ENCODE measurements at regions not wholly inside any gene's neighbourhood (a gene's known extent, or its start where the extent isn't known, plus 50 kb on each side); places are given as distances from the start of the nearest gene placed in this dataset.

- H3K14ac ChIP-seq (ENCODE audit: insufficient read length): no peak overlapping the region
These were observed 137.0 kb upstream of the TNFAIP3 start for GRCh38 chr6:137729866-137730629.

More at GRCh38 chr6:137729866-137730629, 137.0 kb upstream of the TNFAIP3 start:
- Histone ChIP-seq H2BK15ac (ENCODE audit: low read length) (no peak overlapping the region), H3K36me3 (ENCODE audit: control insufficient read depth in 2 of 4, insufficient read depth in 4 of 4, low read length in 3 of 4) (no peaks in the 10 kb centered on the region), H3K23me2 (ENCODE audit: low read depth, low read length) (no peaks in the 10 kb centered on the region), H2BK20ac (ENCODE audit: low read length) (no peak overlapping the region), H2BK12ac (ENCODE audit: low read depth, low read length) (no peak overlapping the region), H3K27me3 (replicated peaks in 1 of 4; ENCODE audit: control insufficient read depth in 3 of 4, extremely low read depth in 1 of 4, insufficient read depth in 3 of 4, low read length in 3 of 4) (no peaks in the 10 kb centered on the region; a peak in 1 of 7 replicates), H2AK5ac (ENCODE audit: low read depth, low read length) (no peak overlapping the region), H3K27ac (ENCODE audit: low read depth, low read length) (no peak overlapping the region), H3K79me1 (ENCODE audit: low read depth, low read length) (no peaks in the 10 kb centered on the region), H2BK5ac (ENCODE audit: low read depth, low read length) (no peak overlapping the region), H3K79me2 (ENCODE audit: control insufficient read depth in 1 of 2, insufficient read depth in 2 of 2, low read length in 2 of 2) (no peaks in the 10 kb centered on the region), H2AFZ (ENCODE audit: low read length) (no peak overlapping the region), H3K9ac (replicated peaks in 1 of 4; ENCODE audit: extremely low read depth in 1 of 4, low read depth in 3 of 4, low read length in 3 of 4) (no peak overlapping the region), H4K91ac (replicated peaks; ENCODE audit: insufficient read length, low read length) (no peak overlapping the region), H4K20me1 (replicated peaks in 1 of 2; ENCODE audit: control insufficient read depth in 1 of 2, insufficient read depth in 2 of 2, low read length in 2 of 2) (no peaks in the 10 kb centered on the region), H4K5ac (ENCODE audit: insufficient read length, low read depth, low read length) (no peak overlapping the region), H3K4me3 (ENCODE audit: extremely low read depth in 1 of 4, insufficient read depth in 2 of 4, low read depth in 3 of 4, low read length in 4 of 4) (no peak overlapping the region), H3K23ac (ENCODE audit: insufficient read length) (no peak overlapping the region), H3K4ac (replicated peaks; ENCODE audit: insufficient read length, low read depth, low read length) (no peak overlapping the region), H3K9me3 (ENCODE audit: insufficient read depth in 2 of 2, low read depth in 1 of 2, low read length in 1 of 2) (no peaks in the 10 kb centered on the region), H2BK120ac (replicated peaks; ENCODE audit: low read depth, low read length) (no peak overlapping the region), H3K18ac (ENCODE audit: extremely low read depth, low read length) (no peak overlapping the region), H3K4me1 (replicated peaks in 1 of 4; ENCODE audit: control insufficient read depth in 3 of 4, insufficient read depth in 4 of 4, low read length in 3 of 4) (no peaks in the 10 kb centered on the region), H3K4me2 (ENCODE audit: insufficient read depth in 1 of 2, low read depth in 2 of 2, low read length in 2 of 2) (no peak overlapping the region), H3K56ac (replicated peaks; ENCODE audit: insufficient read length, low read depth, low read length) (no peak overlapping the region), H4K8ac (ENCODE audit: extremely low read depth, insufficient read depth, low read length) (no peak overlapping the region)
- FAIRE-seq (no peak), DNase-seq (ENCODE audit: low read depth in 1 of 2, low spot score in 2 of 2) (no peak)
- ChIA-PET CTCF (ENCODE audit: partially characterized antibody) (interaction anchor here (0.6 to 2.5 kb wide), 6 partner anchors 11 to 271 kb away, joined by 3 to 8 read pairs (median 3); no protein-coding TSS in a partner anchor), POLR2A (ENCODE audit: partially characterized antibody) (no interaction called here)
- TF ChIP-seq POU5F1 (IDR thresholded peaks at IDR 0.05; ENCODE audit: low read depth, low read length) (no peak), MAFK (IDR thresholded peaks at IDR 0.05; ENCODE audit: low read depth, low read length) (no peak)
- WGBS, 2 experiments (ENCODE audit: extremely low coverage in 1 of 2, insufficient coverage in 1 of 2, insufficient read length in 1 of 2, insufficient replicate concordance in 2 of 2, low coverage in 1 of 2, low lambda C conversion rate in 2 of 2, missing lambda C conversion rate in 1 of 2): 88% methylated on average over 6 of the region's 6 CpGs; no CpG with 5 or more reads in 1 of the 2 experiments

Data from H1 (cell line).